AG09319 (cell line): ENCODE measurements at regions not wholly inside any gene's neighbourhood (a gene's known extent, or its start where the extent isn't known, plus 50 kb on each side); places are given as distances from the start of the nearest gene placed in this dataset.

Experiments
- DNase-seq: peaks from one replicate; pipeline ENCODE4 v3.0.0-alpha.2; 2010; ENCODE audit warnings: low read depth; ENCODE audit errors: extremely low read depth
- CTCF ChIP-seq: IDR thresholded peaks from 2 replicates; pipeline ENCODE4 v1.5.1; 2011; ENCODE audit warnings: low read depth, mild to moderate bottlenecking, inconsistent platforms, low read length, moderate library complexity

GRCh38 chr20:5377484-5377883 lies 60.7 kb upstream of the PROKR2 start:
- no peak for DNase-seq
- TF ChIP-seq CTCF = no peak

- no peak for TF ChIP-seq CTCF
- DNase-seq = no peak
Measured at GRCh38 chr20:5376228-5376627, 59.5 kb upstream of the PROKR2 start.

GRCh38 chr20:5374171-5374570 lies 57.4 kb upstream of the PROKR2 start:
- TF ChIP-seq CTCF = no peak
- no peak for DNase-seq

- no peak for DNase-seq
- TF ChIP-seq CTCF = no peak
Measured at GRCh38 chr20:5372371-5372770, 55.6 kb upstream of the PROKR2 start.

- no peak for DNase-seq
Measured at GRCh38 chr20:5369629-5370028, 52.9 kb upstream of the PROKR2 start.

More at GRCh38 chr20:5369629-5370028, 52.9 kb upstream of the PROKR2 start:
- TF ChIP-seq CTCF = no peak
